ENCODE measurements at regions not wholly inside any gene's neighbourhood (a gene's known extent, or its start where the extent isn't known, plus 50 kb on each side); places are given as distances from the start of the nearest gene placed in this dataset.

GRCh38 chr5:136764601-136765000, 399.3 kb upstream of the TRPC7 start:
- H3K4me1 ChIP-seq: no peaks in the 10 kb centered on the region
- no peaks in the 10 kb centered on the region for H3K27me3 ChIP-seq
- no peak overlapping the region for H3K4me3 ChIP-seq
- H3K36me3 ChIP-seq: no peaks in the 10 kb centered on the region
- no peak for DNase-seq (ENCODE audit: low spot score in 2 of 2)
- H3K27ac ChIP-seq: no peak overlapping the region
- TF ChIP-seq CTCF (IDR thresholded peaks at IDR 0.05): no peak
- H3K9me3 ChIP-seq: no peaks in the 10 kb centered on the region
- intact Hi-C loops (cut with DNase I): no loop called here

DNA sequence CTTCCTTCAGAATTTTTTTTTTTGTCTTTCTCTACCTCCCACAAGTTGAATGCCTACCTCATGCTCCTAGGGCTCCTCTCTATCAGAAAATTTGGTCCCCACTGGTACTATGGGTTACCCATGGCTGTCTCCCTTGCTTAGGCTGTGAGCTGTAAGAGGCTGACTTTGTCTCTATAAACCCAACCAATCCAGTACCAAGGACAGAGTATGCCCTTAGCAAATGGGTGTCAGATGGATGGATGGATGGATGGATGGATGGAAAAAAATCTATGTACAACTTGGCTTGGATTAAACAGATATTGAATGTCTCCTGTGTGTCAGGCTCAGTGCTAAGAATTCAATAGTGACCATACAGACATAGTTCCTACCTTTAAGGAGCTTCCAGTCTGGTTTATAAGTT, 398.2 kb upstream of the TRPC7 start:
- H3K27ac ChIP-seq: no peak overlapping the region
- no peaks in the 10 kb centered on the region for H3K36me3 ChIP-seq
- no peaks in the 10 kb centered on the region for H3K27me3 ChIP-seq
- no peak for DNase-seq (ENCODE audit: low spot score in 2 of 2)
- intact Hi-C loops (cut with DNase I): no loop called here
- H3K4me3 ChIP-seq: no peak overlapping the region
- TF ChIP-seq CTCF (IDR thresholded peaks at IDR 0.05): no peak
- no peaks in the 10 kb centered on the region for H3K4me1 ChIP-seq
- H3K9me3 ChIP-seq: no peaks in the 10 kb centered on the region

GRCh38 chr5:136754216-136754615, 388.9 kb upstream of the TRPC7 start:
- no peak overlapping the region for H3K27ac ChIP-seq

DNA sequence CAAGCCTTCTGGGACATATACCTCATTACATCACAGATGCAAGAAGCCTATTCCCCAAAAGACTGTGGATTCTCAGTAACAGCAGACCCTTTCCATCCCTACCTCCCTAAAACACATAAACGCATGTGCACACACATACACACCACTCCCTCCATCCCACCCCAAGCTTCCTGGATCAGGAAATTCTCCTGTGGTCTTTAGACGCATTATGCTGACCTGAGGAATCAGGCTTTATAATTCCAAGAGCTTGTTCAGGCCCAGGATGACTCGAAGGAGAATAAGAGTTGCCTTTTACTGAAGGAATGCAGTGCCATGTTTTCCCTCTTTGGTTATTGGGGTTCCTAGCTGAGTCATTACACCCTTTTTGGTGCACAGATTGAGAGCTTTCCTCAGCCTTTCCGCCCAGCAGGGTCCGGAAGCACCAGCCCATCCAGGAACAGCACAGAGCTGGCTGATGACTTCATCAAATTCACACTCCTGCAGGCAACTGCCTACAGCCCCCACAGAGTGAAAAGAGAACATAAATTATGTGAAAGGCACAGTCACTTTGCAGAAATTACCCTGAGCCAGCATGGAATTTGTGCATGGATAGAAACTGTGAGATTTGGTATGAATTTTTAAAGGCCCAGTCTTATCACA, 385.0 kb upstream of the TRPC7 start:
- intact Hi-C loops (cut with DNase I): no loop called here
- Histone ChIP-seq H3K27me3 (no peaks in the 10 kb centered on the region), H3K4me3 (no peak overlapping the region), H3K27ac (no peak overlapping the region), H3K9me3 (no peaks in the 10 kb centered on the region), H3K36me3 (no peaks in the 10 kb centered on the region), H3K4me1 (no peaks in the 10 kb centered on the region)
- no peak for TF ChIP-seq CTCF (IDR thresholded peaks at IDR 0.05)
- no peak for DNase-seq (ENCODE audit: low spot score in 2 of 2)

More at GRCh38 chr5:136754216-136754615, 388.9 kb upstream of the TRPC7 start:
- Histone ChIP-seq H3K4me3 (no peak overlapping the region), H3K27me3 (no peaks in the 10 kb centered on the region), H3K4me1 (no peaks in the 10 kb centered on the region), H3K36me3 (no peaks in the 10 kb centered on the region), H3K9me3 (no peaks in the 10 kb centered on the region)
- TF ChIP-seq CTCF (IDR thresholded peaks at IDR 0.05): no peak
- DNase-seq (ENCODE audit: low spot score in 2 of 2): no peak
- intact Hi-C loops (cut with DNase I): no loop called here

GRCh38 chr5:136749016-136749415, 383.7 kb upstream of the TRPC7 start:
- DNase-seq (ENCODE audit: low spot score in 2 of 2): no peak
- intact Hi-C loops (cut with DNase I): no loop called here
- TF ChIP-seq CTCF (IDR thresholded peaks at IDR 0.05): no peak
- H3K4me3 ChIP-seq: no peak overlapping the region
- H3K36me3 ChIP-seq: no peaks in the 10 kb centered on the region
- no peak overlapping the region for H3K27ac ChIP-seq
- no peaks in the 10 kb centered on the region for H3K4me1 ChIP-seq
- H3K9me3 ChIP-seq: no peaks in the 10 kb centered on the region
- H3K27me3 ChIP-seq: no peaks in the 10 kb centered on the region

DNA sequence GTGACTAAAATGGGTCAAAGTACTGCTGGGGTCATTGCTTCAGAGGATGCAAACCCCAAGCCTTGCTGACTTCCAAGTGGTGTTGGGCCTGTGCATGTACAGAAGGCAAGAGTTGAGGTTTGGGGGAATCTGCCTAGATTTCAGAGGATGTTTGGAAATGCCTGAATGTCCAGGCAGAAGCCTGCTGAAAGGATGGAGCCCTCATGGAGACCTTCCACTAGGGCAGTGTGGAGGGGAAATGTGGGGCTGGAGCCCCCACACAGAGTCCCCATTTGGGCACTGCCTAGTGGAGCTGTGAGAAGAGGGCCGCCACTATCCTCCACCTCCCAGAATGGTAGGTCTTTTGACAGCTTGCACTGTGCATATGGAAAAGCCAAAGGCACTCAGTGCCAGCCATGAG, 377.7 kb upstream of the TRPC7 start:
- H3K27ac ChIP-seq: no peak overlapping the region
- DNase-seq (ENCODE audit: low spot score in 2 of 2): no peak
- intact Hi-C loops (cut with DNase I): no loop called here
- TF ChIP-seq CTCF (IDR thresholded peaks at IDR 0.05): no peak
- H3K4me1 ChIP-seq: no peaks in the 10 kb centered on the region
- H3K4me3 ChIP-seq: no peak overlapping the region
- peaks cover 0 to 6% of the 10 kb centered on the region in 2 donors for H3K9me3 ChIP-seq
- no peaks in the 10 kb centered on the region for H3K27me3 ChIP-seq
- H3K36me3 ChIP-seq: no peaks in the 10 kb centered on the region

Data from ascending aorta (tissue), 2 donors.